ENCODE measurements at regions not wholly inside any gene's neighbourhood (a gene's known extent, or its start where the extent isn't known, plus 50 kb on each side); places are given as distances from the start of the nearest gene placed in this dataset.

DNA sequence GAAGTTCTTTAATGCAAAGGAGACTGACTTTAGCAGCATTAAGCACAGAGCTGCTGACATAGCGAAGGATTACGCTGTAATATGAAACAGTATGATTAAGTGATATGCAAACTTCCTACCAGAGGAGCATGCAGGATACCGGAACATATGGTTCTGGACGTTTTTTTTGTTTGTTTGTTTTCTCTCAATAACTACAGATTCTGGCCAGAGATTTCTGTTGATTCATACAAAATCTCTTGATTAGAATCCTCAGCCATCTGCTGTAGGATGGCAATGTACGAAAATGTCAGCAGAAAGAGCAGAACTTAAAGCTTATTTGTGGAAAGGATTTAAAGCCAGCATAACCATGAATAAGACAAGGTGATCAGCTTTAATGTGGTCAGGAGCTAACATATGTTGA lies 970.7 kb downstream of the KCNT2 start:
- TF ChIP-seq POLR2A (IDR thresholded peaks at IDR 0.05): no peak
- TF ChIP-seq, protein P1, sequence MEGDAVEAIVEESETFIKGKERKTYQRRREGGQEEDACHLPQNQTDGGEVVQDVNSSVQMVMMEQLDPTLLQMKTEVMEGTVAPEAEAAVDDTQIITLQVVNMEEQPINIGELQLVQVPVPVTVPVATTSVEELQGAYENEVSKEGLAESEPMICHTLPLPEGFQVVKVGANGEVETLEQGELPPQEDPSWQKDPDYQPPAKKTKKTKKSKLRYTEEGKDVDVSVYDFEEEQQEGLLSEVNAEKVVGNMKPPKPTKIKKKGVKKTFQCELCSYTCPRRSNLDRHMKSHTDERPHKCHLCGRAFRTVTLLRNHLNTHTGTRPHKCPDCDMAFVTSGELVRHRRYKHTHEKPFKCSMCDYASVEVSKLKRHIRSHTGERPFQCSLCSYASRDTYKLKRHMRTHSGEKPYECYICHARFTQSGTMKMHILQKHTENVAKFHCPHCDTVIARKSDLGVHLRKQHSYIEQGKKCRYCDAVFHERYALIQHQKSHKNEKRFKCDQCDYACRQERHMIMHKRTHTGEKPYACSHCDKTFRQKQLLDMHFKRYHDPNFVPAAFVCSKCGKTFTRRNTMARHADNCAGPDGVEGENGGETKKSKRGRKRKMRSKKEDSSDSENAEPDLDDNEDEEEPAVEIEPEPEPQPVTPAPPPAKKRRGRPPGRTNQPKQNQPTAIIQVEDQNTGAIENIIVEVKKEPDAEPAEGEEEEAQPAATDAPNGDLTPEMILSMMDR (IDR thresholded peaks at IDR 0.05): no peak
- H3K27ac ChIP-seq: no peak overlapping the region
- no peak for DNase-seq
- H3K36me3 ChIP-seq: no peaks in the 10 kb centered on the region
- 50 to 61% methylated on average over 5 of the region's 5 CpGs for WGBS, 2 donors
- intact Hi-C loops (cut with DNase I): no loop called here
- no peaks in the 10 kb centered on the region for H3K27me3 ChIP-seq
- H3K4me3 ChIP-seq (replicated peaks in 1 of 3): no peak overlapping the region
- H3K4me1 ChIP-seq: no peaks in the 10 kb centered on the region
- no peaks in the 10 kb centered on the region for H3K9me3 ChIP-seq

- no peak for DNase-seq
- Histone ChIP-seq H3K27me3 (no peaks in the 10 kb centered on the region), H3K27ac (no peak overlapping the region), H3K4me3 (replicated peaks in 1 of 3) (no peak overlapping the region), H3K4me1 (no peaks in the 10 kb centered on the region), H3K36me3 (no peaks in the 10 kb centered on the region), H3K9me3 (no peaks in the 10 kb centered on the region)
- TF ChIP-seq, protein P1 (IDR thresholded peaks at IDR 0.05): no peak
- TF ChIP-seq POLR2A (IDR thresholded peaks at IDR 0.05): no peak
- 82 to 84% methylated on average over 3 of the region's 3 CpGs for WGBS, 2 donors
- intact Hi-C loops (cut with DNase I): no loop called here
These were observed 990.0 kb downstream of the KCNT2 start for GRCh38 chr1:195618287-195618686.

- Histone ChIP-seq H3K27ac (no peak overlapping the region), H3K27me3 (no peaks in the 10 kb centered on the region), H3K4me1 (no peaks in the 10 kb centered on the region), H3K36me3 (no peaks in the 10 kb centered on the region), H3K9me3 (no peaks in the 10 kb centered on the region), H3K4me3 (replicated peaks in 1 of 3) (no peak overlapping the region)
- TF ChIP-seq, protein P1 (IDR thresholded peaks at IDR 0.05): no peak
- no peak for TF ChIP-seq POLR2A (IDR thresholded peaks at IDR 0.05)
- intact Hi-C loops (cut with DNase I): no loop called here
- 72 to 75% methylated on average over 2 of the region's 2 CpGs for WGBS, 2 donors
- no peak for DNase-seq
These were observed 991.1 kb downstream of the KCNT2 start for GRCh38 chr1:195617106-195617505.

DNA sequence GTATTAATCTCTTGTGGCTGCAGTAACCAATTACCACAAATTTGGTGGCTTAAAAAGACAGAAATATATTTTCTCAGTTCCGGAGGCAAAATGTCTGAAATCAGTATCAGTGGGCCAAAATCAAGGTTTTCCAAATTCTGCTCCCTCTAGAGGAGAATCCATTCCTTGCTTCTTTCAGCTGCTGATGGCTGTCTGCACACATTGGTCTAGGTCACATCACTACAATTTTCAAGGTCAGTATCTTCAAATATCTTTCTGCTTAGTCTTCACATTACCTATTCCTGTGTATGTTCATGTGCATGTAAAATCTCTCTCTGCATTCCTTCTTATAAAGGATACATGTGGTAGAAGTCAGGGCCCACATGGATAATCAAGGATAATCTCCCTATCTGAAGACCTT lies 999.4 kb downstream of the KCNT2 start:
- Histone ChIP-seq H3K9me3 (no peaks in the 10 kb centered on the region), H3K27me3 (no peaks in the 10 kb centered on the region), H3K27ac (no peak overlapping the region), H3K4me3 (replicated peaks in 1 of 3) (no peak overlapping the region), H3K4me1 (no peaks in the 10 kb centered on the region), H3K36me3 (no peaks in the 10 kb centered on the region)
- intact Hi-C loops (cut with DNase I): no loop called here
- DNase-seq: no peak
- TF ChIP-seq, protein P1 (IDR thresholded peaks at IDR 0.05): no peak
- no peak for TF ChIP-seq POLR2A (IDR thresholded peaks at IDR 0.05)
- 89 to 95% methylated on average over 1 of the region's 1 CpG for WGBS, 2 donors

DNA sequence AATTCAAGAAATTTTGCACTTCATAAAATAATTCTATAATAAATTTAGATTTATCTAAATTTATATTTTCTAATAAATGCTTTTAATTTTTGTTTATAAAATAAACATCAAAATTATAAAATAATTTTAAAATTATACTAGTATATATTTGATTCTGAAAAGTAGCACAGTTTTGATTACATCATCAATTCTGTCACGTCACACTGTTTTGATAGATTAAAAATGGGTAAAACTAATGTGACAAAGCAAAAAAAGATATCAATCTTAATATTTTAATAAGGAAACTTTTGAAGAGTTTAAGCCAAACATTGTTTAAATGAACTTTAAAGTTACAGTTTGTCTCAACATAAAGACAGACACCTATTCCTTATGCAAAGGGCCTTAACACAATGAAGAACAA lies 1001.8 kb downstream of the KCNT2 start:
- WGBS, 2 donors: 89 to 91% methylated on average over 1 of the region's 1 CpG
- intact Hi-C loops (cut with DNase I): no loop called here
- TF ChIP-seq, protein P1 (IDR thresholded peaks at IDR 0.05): no peak

More for the DNA sequence above, 1001.8 kb downstream of the KCNT2 start:
- Histone ChIP-seq H3K36me3 (no peaks in the 10 kb centered on the region), H3K4me3 (replicated peaks in 1 of 3) (no peak overlapping the region), H3K4me1 (no peaks in the 10 kb centered on the region), H3K27me3 (no peaks in the 10 kb centered on the region), H3K27ac (no peak overlapping the region), H3K9me3 (no peaks in the 10 kb centered on the region)
- no peak for DNase-seq

All from thyroid gland (tissue), 4 donors.